ENCODE measurements at regions not wholly inside any gene's neighbourhood (a gene's known extent, or its start where the extent isn't known, plus 50 kb on each side); places are given as distances from the start of the nearest gene placed in this dataset.

GRCh38 chr14:27929797-27930347 is 836.7 kb upstream of the FOXG1 start:
- TF ChIP-seq CTCF (IDR thresholded peaks at IDR 0.05; ENCODE audit: borderline replicate concordance, extremely low read depth, low read length, poor library complexity, severe bottlenecking) (no peak), EZH2 (IDR thresholded peaks at IDR 0.05; ENCODE audit: borderline replicate concordance, low read depth, low read length, severe bottlenecking) (no peak)
